Epithelial cell of esophagus (primary cell): ENCODE measurements at regions not wholly inside any gene's neighbourhood (a gene's known extent, or its start where the extent isn't known, plus 50 kb on each side); places are given as distances from the start of the nearest gene placed in this dataset.

ENCODE experiments used
- DNase-seq: peaks from one replicate; pipeline ENCODE4 v3.0.0; 2010; ENCODE audit warnings: low read depth
- H3K4me3 ChIP-seq: 2 replicates; pipeline ENCODE4 v1.5.1; 2011; ENCODE audit warnings: mild to moderate bottlenecking, low read length, control low read depth
- TF ChIP-seq, protein P1 (sequence below): IDR thresholded peaks from 2 replicates; pipeline ENCODE4 v1.5.1; 2011; ENCODE audit warnings: low read depth, mild to moderate bottlenecking, low read length, control low read depth, inconsistent platforms; ENCODE audit not compliant: insufficient read depth; ENCODE audit errors: missing control alignments

DNA sequence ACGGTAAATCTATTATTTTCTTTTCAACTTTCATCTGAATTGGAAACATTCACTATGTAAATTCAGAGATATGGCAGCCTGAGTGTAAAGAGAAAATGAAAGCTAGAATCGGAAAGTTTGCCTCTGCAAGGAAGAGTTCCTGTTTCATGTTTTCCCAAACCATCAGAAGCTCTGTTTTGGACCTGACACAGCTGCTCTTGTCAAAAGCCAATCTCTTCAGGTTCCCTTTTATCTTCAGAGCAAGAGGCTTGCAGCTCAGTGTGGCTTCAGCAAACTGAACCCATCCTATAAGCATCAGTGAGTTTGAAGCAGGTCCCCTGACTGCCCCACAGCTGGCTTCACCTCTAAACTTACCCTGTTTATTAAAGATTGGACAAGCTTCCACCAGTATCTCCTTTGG, 1099.7 kb downstream of the DTWD2 start:
- no peak for DNase-seq
- H3K4me3 ChIP-seq, result no peak overlapping the region

DNA sequence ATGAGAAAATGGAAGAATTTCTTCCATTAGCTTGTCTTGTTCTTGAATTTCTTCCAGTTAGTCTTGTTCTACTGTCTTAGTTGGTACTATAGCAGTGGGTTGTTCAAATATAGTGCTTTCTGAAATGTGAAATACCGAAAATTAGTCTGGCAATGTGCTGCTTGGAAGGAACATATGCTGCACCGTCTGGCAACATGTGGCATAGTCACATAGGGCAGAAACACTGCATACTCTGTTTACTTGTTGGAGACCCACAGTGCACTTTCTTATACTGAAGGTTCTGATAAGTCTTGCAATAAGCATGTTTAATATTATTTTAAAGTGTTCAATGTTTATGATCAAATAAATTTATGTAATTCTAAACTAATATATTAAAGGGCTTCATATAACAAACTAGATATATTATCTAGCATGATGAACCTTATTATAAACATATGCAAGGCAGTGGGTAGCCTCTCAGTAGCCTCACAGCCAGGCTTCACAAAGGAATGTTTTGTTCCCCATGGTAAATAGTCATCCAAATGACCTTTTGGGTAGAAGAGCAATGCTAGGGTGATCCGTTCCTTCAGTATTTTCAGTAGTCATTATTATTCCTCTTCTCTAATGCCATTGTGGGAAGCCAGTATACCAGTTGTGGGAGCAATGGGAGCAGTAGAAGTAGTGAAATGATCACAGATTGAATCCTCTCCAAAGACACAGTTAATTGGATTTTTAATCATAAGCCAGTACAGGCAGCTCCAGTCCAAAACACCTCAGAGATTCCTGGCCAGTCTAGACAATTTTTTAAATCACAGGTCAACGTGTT, 1106.7 kb downstream of the DTWD2 start:
- TF ChIP-seq, protein P1, sequence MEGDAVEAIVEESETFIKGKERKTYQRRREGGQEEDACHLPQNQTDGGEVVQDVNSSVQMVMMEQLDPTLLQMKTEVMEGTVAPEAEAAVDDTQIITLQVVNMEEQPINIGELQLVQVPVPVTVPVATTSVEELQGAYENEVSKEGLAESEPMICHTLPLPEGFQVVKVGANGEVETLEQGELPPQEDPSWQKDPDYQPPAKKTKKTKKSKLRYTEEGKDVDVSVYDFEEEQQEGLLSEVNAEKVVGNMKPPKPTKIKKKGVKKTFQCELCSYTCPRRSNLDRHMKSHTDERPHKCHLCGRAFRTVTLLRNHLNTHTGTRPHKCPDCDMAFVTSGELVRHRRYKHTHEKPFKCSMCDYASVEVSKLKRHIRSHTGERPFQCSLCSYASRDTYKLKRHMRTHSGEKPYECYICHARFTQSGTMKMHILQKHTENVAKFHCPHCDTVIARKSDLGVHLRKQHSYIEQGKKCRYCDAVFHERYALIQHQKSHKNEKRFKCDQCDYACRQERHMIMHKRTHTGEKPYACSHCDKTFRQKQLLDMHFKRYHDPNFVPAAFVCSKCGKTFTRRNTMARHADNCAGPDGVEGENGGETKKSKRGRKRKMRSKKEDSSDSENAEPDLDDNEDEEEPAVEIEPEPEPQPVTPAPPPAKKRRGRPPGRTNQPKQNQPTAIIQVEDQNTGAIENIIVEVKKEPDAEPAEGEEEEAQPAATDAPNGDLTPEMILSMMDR, result no peak
- DNase-seq, result no peak
- H3K4me3 ChIP-seq, result no peak overlapping the region

More for the DNA sequence above, 1099.7 kb downstream of the DTWD2 start:
- TF ChIP-seq, protein P1, result no peak

DNA sequence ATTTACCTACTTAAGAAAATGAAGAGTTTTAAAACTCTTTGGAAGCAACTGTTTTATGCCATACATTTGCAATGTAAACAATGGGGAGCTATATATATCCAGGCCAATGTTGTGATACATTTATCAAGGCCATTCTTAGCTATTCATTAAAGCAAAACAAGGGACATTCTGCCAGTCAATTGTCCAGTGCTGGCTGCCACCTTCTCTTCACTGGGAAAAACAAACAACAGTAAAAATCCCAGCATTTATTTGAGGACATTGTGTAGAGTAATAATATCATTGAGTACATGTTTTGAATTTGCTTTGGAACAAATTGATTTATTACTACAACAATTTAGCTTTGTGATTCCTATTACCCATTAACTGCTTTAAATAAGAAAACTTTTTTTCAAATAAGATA, 1107.4 kb downstream of the DTWD2 start:
- TF ChIP-seq, protein P1, result no peak
- H3K4me3 ChIP-seq, result no peak overlapping the region

DNA sequence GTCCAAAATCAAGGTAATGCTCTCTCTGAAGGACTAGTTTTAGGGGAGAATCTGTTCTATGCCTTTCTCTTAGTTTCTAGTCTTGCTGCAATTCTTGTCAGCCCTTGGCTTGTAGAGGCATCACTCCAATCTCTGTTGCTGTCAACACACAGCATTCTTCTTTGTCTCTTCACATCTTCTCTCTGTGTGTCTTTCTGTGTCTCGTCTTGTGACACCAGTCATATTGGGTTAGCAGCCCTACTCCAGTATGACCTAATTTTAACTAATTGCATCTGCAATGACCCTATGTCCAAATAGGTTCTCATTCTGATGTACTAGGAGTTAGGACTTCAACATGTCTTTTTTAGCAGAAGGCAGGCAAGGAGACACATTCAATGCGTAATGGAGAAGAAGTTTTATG, 1110.6 kb downstream of the DTWD2 start:
- DNase-seq, result no peak
- TF ChIP-seq, protein P1, result no peak
- H3K4me3 ChIP-seq, result no peak overlapping the region

More for the DNA sequence above, 1107.4 kb downstream of the DTWD2 start:
- DNase-seq, result no peak

DNA sequence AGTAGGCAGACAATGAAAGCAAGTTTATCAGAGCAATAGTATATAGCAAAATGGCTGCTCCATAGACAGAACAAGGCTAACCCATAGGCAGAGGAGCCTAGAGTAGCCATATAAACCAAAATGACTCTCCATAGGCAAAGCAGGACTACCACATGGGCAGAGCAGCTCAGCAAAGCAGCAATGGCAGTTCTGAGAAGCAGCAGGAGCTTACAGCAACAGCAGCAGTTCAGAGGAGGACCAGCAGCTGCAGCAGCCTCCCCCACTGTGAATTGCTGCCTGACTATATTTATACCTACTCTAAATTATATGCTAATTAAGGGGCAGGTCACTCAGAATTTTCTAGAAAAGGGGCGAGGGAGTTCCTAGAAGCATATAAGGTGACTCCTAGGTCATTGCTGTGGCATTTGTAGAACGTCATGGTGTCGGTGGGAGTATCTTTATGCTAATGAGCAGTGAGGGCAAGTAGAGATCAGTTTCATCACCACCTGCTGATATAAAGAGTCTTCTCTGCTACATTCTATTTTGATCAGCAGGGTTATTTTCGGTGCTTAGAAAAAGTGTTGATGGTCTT, 1115.5 kb downstream of the DTWD2 start:
- no peak for DNase-seq
- no peak overlapping the region for H3K4me3 ChIP-seq
- TF ChIP-seq, protein P1, result no peak

DNA sequence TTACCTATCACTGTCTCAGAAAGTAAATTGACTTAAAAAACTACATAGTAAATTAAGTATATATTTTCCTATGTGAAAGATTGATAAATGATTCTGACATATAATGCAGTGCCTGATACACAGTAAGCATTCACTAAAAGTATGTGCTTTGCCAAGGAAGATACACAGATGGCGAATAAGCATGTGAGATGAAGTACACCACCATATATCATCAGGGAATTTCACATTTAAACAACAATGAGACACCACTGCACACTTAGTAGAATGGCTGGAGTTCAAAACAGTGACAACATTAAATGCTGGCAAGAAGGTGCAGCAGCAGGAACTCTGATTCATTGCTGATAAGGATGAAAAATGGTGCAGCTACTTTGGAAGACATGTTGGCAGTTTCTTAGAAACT, 1118.8 kb downstream of the DTWD2 start:
- no peak for DNase-seq
- no peak overlapping the region for H3K4me3 ChIP-seq
- TF ChIP-seq, protein P1, result no peak

DNA sequence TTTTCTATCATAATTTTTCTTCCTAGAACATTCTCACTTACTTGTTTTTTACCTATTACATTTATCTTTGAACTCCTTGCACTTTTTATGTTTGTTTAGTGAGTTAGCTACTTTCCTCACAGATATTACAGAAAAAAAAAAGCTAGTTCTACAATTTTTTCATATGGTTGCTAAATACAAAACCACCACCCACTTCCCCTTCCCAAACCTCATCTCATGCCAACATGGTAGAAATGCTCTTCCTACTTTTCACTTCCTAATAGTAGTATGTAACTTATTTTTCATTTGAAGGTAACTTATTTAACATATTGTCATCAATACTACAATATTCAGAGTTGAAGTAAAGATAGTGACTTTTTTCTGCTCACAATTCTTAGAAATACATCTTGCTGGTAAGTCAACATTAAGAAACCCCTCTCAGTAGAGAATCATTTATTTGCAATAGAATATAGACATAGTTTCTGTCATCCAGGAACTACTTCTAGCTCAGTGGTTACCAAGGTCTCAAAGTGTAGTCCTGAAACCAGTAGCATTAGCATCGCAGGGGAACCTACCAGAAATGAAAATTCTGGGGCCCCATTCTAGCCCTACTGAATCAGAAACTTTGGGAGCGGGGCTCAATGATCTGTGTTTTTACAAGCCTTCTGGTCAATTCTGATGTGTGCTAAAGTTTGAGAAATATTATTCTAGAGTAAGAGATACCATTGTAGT, 1124.6 kb downstream of the DTWD2 start:
- no peak for DNase-seq
- TF ChIP-seq, protein P1, result no peak
- H3K4me3 ChIP-seq, result no peak overlapping the region
